ENCODE measurements at regions not wholly inside any gene's neighbourhood (a gene's known extent, or its start where the extent isn't known, plus 50 kb on each side); places are given as distances from the start of the nearest gene placed in this dataset.

DNA sequence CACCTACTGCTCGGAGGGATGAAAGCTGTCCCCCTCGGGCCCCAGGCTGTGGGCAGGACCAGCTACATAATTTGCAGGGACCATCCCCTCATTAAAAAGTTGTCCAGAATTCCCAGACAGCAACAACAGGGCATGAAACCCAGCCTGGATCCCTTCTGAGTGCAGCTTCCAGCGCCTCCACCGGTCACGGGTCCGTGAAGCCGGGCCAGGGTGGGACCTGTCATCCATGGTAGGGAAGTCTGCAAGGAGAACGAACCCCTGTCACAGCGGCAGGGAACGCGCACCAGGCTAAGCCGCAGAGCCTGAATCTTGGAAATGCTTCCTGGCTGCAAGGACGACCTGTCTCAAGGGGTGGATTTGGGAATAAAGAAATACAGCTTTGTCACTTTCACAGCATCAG lies 214.2 kb downstream of the RBFOX3 start:
- TF ChIP-seq TAF1 (IDR thresholded peaks at IDR 0.05; ENCODE audit: low read depth) (no peak), TCF12 (IDR thresholded peaks at IDR 0.05; ENCODE audit: low read depth) (no peak)

DNA sequence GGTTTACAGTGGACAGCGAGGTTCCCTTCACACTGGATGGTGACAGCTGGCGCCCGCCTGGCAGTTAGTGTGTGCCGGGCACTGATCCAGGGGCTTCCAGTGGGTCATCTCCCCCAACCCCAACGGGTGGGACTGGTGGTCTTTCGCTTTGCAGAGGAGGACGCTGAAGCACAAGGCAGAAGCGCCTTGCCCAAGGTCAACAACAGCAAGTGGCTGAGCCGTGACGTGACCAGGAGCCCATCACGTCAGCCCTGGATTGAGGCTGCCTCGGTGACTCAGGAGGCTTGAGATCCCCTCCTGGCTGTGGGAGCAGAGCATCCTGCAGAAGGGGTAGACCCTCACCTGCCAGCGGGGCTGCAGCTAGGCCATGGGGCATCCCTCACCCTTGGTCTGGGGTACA lies 215.3 kb downstream of the RBFOX3 start:
- TF ChIP-seq NFIC (IDR thresholded peaks at IDR 0.05): no peak
- TF ChIP-seq EP300 (IDR thresholded peaks at IDR 0.05; ENCODE audit: borderline replicate concordance): no peak
- TF ChIP-seq CEBPB (IDR thresholded peaks at IDR 0.05): no peak
- TF ChIP-seq, protein P1, sequence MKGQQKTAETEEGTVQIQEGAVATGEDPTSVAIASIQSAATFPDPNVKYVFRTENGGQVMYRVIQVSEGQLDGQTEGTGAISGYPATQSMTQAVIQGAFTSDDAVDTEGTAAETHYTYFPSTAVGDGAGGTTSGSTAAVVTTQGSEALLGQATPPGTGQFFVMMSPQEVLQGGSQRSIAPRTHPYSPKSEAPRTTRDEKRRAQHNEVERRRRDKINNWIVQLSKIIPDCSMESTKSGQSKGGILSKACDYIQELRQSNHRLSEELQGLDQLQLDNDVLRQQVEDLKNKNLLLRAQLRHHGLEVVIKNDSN (IDR thresholded peaks at IDR 0.05): no peak
- TF ChIP-seq FOXM1 (IDR thresholded peaks at IDR 0.05; ENCODE audit: borderline replicate concordance, low read depth): no peak

DNA sequence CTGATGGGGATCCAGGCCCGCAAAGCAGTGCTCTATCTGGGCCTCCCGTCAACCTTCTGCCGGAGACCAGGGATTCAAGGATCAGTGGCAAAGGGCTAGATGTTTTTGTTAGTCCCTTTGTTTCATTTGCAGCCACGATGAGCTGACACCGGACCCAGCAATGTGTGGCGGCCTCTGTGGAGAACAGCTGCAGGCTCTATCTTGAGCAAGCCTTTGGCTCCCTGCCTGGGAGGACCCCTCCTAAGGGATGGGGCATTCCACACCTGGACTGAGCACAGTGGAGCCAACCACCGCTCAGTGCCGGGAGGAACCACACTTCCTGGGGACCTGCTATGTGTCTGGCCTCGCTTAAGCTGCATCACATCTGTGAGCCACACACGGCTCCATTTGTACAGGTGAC lies 215.8 kb downstream of the RBFOX3 start:
- TF ChIP-seq EGR1 (IDR thresholded peaks at IDR 0.05) (no peak), YY1 (IDR thresholded peaks at IDR 0.05; ENCODE audit: low read depth) (no peak), ZBTB7A (IDR thresholded peaks at IDR 0.05; ENCODE audit: low read depth) (no peak), TAF1 (IDR thresholded peaks at IDR 0.05; ENCODE audit: low read depth) (no peak), CREB1 (IDR thresholded peaks at IDR 0.05; ENCODE audit: low read depth) (no peak), TCF12 (IDR thresholded peaks at IDR 0.05; ENCODE audit: low read depth) (no peak), TEAD4 (IDR thresholded peaks at IDR 0.05) (no peak), CEBPB (IDR thresholded peaks at IDR 0.05) (no peak), EP300 (IDR thresholded peaks at IDR 0.05; ENCODE audit: borderline replicate concordance) (no peak), NFIC (IDR thresholded peaks at IDR 0.05) (no peak), FOXM1 (IDR thresholded peaks at IDR 0.05; ENCODE audit: borderline replicate concordance, low read depth) (no peak)
- TF ChIP-seq, protein P2, sequence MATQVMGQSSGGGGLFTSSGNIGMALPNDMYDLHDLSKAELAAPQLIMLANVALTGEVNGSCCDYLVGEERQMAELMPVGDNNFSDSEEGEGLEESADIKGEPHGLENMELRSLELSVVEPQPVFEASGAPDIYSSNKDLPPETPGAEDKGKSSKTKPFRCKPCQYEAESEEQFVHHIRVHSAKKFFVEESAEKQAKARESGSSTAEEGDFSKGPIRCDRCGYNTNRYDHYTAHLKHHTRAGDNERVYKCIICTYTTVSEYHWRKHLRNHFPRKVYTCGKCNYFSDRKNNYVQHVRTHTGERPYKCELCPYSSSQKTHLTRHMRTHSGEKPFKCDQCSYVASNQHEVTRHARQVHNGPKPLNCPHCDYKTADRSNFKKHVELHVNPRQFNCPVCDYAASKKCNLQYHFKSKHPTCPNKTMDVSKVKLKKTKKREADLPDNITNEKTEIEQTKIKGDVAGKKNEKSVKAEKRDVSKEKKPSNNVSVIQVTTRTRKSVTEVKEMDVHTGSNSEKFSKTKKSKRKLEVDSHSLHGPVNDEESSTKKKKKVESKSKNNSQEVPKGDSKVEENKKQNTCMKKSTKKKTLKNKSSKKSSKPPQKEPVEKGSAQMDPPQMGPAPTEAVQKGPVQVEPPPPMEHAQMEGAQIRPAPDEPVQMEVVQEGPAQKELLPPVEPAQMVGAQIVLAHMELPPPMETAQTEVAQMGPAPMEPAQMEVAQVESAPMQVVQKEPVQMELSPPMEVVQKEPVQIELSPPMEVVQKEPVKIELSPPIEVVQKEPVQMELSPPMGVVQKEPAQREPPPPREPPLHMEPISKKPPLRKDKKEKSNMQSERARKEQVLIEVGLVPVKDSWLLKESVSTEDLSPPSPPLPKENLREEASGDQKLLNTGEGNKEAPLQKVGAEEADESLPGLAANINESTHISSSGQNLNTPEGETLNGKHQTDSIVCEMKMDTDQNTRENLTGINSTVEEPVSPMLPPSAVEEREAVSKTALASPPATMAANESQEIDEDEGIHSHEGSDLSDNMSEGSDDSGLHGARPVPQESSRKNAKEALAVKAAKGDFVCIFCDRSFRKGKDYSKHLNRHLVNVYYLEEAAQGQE (IDR thresholded peaks at IDR 0.05; ENCODE audit: low read depth): no peak
- TF ChIP-seq, protein P3, sequence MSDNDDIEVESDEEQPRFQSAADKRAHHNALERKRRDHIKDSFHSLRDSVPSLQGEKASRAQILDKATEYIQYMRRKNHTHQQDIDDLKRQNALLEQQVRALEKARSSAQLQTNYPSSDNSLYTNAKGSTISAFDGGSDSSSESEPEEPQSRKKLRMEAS (IDR thresholded peaks at IDR 0.05): no peak
- TF ChIP-seq, protein P1 (IDR thresholded peaks at IDR 0.05): no peak

DNA sequence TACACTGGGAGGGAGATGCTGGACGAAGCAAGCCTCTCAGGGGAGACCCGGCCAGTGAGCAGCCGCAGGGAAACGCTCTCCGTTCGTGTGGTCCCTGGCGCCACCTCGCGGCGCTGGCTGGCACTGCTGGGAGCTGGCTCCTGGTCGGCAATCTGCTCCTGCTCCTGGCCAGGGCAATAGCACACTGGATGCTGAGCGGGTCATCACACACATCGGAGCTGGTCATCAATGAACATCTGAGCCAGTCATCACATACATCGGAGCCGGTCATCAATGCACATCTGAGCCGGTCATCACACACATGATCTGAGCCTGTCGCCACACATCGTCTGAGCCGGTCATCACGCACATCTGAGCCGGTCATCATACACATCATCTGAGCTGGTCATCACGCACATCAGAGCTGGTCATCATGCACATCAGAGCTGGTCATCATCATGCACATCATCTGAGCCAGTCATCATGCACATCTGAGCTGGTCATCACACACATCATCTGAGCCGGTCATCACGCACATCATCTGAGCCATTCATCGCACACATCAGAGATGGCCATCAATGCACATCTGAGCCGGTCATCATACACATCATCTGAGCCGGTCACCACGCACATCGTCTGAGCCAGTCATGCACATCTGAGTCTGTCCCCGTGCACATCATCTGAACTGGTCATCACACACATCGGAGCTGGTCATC lies 217.3 kb downstream of the RBFOX3 start:
- TF ChIP-seq ZBTB7A (IDR thresholded peaks at IDR 0.05; ENCODE audit: low read depth) (no peak), NFIC (IDR thresholded peaks at IDR 0.05) (no peak), CREB1 (IDR thresholded peaks at IDR 0.05; ENCODE audit: low read depth) (no peak), RAD21 (IDR thresholded peaks at IDR 0.05; ENCODE audit: low read depth) (peak; percentile 86), TEAD4 (IDR thresholded peaks at IDR 0.05) (no peak)
- TF ChIP-seq, protein P1 (IDR thresholded peaks at IDR 0.05): no peak

DNA sequence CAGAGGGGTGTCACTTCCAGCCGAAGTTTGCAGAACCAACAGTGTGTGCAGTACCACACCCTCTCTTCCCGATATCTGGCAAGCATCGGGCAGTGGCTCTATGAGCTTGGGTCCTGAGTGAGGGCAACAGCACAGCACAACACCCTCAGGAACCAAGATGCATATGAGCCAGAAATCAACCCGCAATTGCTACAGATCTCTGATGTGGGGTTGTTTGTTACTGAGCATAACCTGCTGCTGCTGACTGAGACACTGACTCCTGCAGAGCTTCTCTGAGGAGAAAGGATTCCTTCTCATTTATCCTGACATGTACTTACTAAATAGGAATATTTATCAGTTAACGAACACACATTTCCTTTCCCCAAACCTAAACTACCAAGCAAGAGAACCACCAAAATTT lies 218.3 kb downstream of the RBFOX3 start:
- TF ChIP-seq FOXM1 (IDR thresholded peaks at IDR 0.05; ENCODE audit: borderline replicate concordance, low read depth) (no peak), CEBPB (IDR thresholded peaks at IDR 0.05) (no peak), TEAD4 (IDR thresholded peaks at IDR 0.05) (no peak), ZBTB7A (IDR thresholded peaks at IDR 0.05; ENCODE audit: low read depth) (no peak), YY1 (IDR thresholded peaks at IDR 0.05; ENCODE audit: low read depth) (no peak), NFIC (IDR thresholded peaks at IDR 0.05) (no peak), EP300 (IDR thresholded peaks at IDR 0.05; ENCODE audit: borderline replicate concordance) (no peak), TAF1 (IDR thresholded peaks at IDR 0.05; ENCODE audit: low read depth) (no peak), RAD21 (IDR thresholded peaks at IDR 0.05; ENCODE audit: low read depth) (no peak), TCF12 (IDR thresholded peaks at IDR 0.05; ENCODE audit: low read depth) (no peak), EGR1 (IDR thresholded peaks at IDR 0.05) (no peak), CREB1 (IDR thresholded peaks at IDR 0.05; ENCODE audit: low read depth) (no peak)
- TF ChIP-seq, protein P2 (IDR thresholded peaks at IDR 0.05; ENCODE audit: low read depth): no peak
- TF ChIP-seq, protein P3 (IDR thresholded peaks at IDR 0.05): no peak
- TF ChIP-seq, protein P1 (IDR thresholded peaks at IDR 0.05): no peak
